C4-2B (cell line): ENCODE measurements at regions not wholly inside any gene's neighbourhood (a gene's known extent, or its start where the extent isn't known, plus 50 kb on each side); places are given as distances from the start of the nearest gene placed in this dataset.

Experiments
- H3K27ac ChIP-seq: fragments of 450-650 bp; 2 replicates; pipeline ENCODE4 v1.5.1; 2017
- CTCF ChIP-seq: fragments of 450-650 bp; conservative IDR thresholded peaks from 2 replicates; pipeline ENCODE4 v1.5.1; 2017; ENCODE audit warnings: mild to moderate bottlenecking
- ZFX ChIP-seq: fragments of 450-650 bp; IDR thresholded peaks from 2 replicates; pipeline ENCODE4 v1.6.1; 2017

DNA sequence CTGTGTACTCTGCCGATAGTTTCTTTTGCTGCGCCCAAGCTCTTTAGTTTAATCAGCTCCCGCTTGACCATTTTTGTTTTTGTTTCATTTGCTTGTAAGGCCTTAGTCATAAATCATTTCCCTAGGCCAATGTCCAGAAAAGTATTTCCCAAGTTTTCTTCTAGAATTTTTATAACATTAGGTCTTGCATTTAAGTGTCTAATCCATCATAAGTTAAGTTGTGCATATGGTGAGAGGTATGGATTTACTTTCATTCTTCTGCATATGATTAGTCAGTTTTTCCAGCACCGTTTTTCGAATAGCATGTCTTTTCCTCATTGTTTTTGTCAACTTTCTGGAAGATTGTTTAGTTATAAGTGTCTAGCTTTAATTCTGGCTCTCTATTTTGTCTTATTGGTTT lies 484.8 kb upstream of the CNTNAP5 start:
- no peak overlapping the region for H3K27ac ChIP-seq
- TF ChIP-seq ZFX (no peak), CTCF (no peak)

- no peak overlapping the region for H3K27ac ChIP-seq
- TF ChIP-seq ZFX: no peak
- no peak for TF ChIP-seq CTCF
These were observed 478.7 kb upstream of the CNTNAP5 start for GRCh38 chr2:123546353-123546752.

DNA sequence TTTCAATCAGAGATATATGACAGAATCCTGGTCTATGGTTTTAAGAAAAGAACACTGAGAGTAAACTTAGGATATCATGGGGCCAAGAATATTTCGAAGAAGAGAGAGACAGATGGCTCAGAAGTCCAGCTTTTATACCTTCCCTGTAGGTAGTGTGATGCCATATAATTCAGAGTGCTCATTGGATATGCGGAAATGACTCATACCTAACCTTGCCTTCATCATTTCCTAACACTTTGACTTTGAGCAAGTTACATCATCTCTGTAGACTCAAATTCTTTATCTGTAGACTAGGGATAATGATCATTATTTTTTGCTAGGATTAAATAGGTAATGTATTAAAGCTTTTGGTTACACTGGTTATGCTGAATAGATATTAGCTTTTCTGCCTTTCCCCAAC lies 461.6 kb upstream of the CNTNAP5 start:
- no peak for TF ChIP-seq CTCF
- TF ChIP-seq ZFX: no peak
- no peak overlapping the region for H3K27ac ChIP-seq

- no peak for TF ChIP-seq CTCF
- no peak for TF ChIP-seq ZFX
- H3K27ac ChIP-seq: no peak overlapping the region
These were observed 458.7 kb upstream of the CNTNAP5 start for GRCh38 chr2:123566291-123566946.

DNA sequence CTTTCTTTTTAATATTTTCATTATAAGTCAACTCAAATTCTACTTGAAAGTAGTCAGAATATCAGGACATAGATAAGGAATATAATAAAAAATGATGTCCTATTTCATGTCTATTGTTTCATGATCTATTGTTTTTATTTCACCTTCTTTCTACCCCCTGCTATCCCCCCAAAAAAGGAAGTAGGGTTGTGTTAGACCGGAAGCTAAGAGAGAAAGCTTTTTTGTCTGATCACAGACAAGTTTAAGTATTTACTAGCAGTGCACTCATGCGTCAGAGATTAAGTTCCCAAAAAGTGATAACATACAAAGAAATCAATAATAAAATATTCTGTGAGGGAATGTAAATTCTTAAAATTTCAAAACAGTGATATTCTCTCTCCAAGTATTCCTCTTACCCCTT lies 447.1 kb upstream of the CNTNAP5 start:
- TF ChIP-seq ZFX: no peak
- no peak for TF ChIP-seq CTCF
- no peak overlapping the region for H3K27ac ChIP-seq

GRCh38 chr2:123596621-123597020 lies 428.5 kb upstream of the CNTNAP5 start:
- no peak for TF ChIP-seq CTCF
- TF ChIP-seq ZFX: no peak
- no peak overlapping the region for H3K27ac ChIP-seq

DNA sequence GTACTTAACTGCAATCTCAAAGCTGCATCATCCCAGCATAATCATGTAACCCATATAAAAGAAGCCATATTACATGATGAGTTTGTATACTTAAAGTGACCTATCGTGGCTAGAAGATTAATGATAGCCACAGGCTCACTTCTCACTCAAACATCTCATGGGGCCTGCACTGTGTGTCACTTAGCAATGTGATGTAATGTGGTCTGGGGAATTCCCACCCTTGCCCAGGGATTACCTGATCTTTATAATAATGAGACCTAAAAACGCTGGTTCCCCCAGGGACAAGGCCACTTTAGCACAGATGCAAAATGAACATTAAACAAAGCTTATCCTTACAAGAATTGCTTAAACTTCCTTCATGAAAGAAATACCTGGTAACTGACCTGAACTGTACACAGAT lies 427.1 kb upstream of the CNTNAP5 start:
- TF ChIP-seq ZFX (no peak), CTCF (no peak)
- no peak overlapping the region for H3K27ac ChIP-seq
